Activated T-helper 9 cell treated with anti-CD3 and anti-CD28 coated beads, Interleukin-2, amount 50 U/mL, for 16 hours (primary cell): ENCODE measurements at regions not wholly inside any gene's neighbourhood (a gene's known extent, or its start where the extent isn't known, plus 50 kb on each side); places are given as distances from the start of the nearest gene placed in this dataset.
A peak's percentile ranks its signal among the peaks of the same experiment; 100 is the strongest.
"Not testable (repeated sequence)": the region's sequence is repeated elsewhere in the genome, so short reads cannot be mapped to it uniquely, and the experiment has no call there.

Experiments used
- DNase-seq: peaks from one replicate; pipeline ENCODE4 v3.0.0-alpha.2; 2020; ENCODE audit warnings: low read depth

GRCh38 chr10:8310930-8311329 is 256.4 kb downstream of the GATA3 start:
- DNase-seq = no peak

- DNase-seq = no peak
Observed at GRCh38 chr10:8311526-8312070, 257.1 kb downstream of the GATA3 start.

- no peak for DNase-seq
Observed at GRCh38 chr10:8312079-8312478, 257.6 kb downstream of the GATA3 start.

- no peak for DNase-seq
Observed at GRCh38 chr10:8312781-8313180, 258.3 kb downstream of the GATA3 start.

GRCh38 chr10:8314486-8314885 is 260.0 kb downstream of the GATA3 start:
- no peak for DNase-seq

- DNase-seq = no peak
Observed at GRCh38 chr10:8315619-8316021, 261.1 kb downstream of the GATA3 start.

- no peak for DNase-seq
Observed at GRCh38 chr10:8316284-8316683, 261.8 kb downstream of the GATA3 start.

GRCh38 chr10:8318429-8318828 is 263.9 kb downstream of the GATA3 start:
- DNase-seq = not testable (repeated sequence)

GRCh38 chr10:8318956-8319355 is 264.5 kb downstream of the GATA3 start:
- DNase-seq = no peak

GRCh38 chr10:8319704-8320103 is 265.2 kb downstream of the GATA3 start:
- no peak for DNase-seq

- DNase-seq = no peak
Observed at GRCh38 chr10:8321990-8322389, 267.5 kb downstream of the GATA3 start.

GRCh38 chr10:8323428-8324054 is 269.1 kb downstream of the GATA3 start:
- DNase-seq = no peak

GRCh38 chr10:8325024-8325980 is 270.8 kb downstream of the GATA3 start:
- no peak for DNase-seq

GRCh38 chr10:8326396-8327139 is 272.1 kb downstream of the GATA3 start:
- DNase-seq = no peak

- no peak for DNase-seq
Observed at GRCh38 chr10:8327140-8327423, 272.6 kb downstream of the GATA3 start.

GRCh38 chr10:8331387-8331786 is 276.9 kb downstream of the GATA3 start:
- no peak for DNase-seq

- peak; percentile 74 for DNase-seq
Observed at GRCh38 chr10:8331896-8332729, 277.6 kb downstream of the GATA3 start.

- DNase-seq = no peak
Observed at GRCh38 chr10:8332730-8333111, 278.2 kb downstream of the GATA3 start.

GRCh38 chr10:8334631-8335030 is 280.1 kb downstream of the GATA3 start:
- DNase-seq = no peak

GRCh38 chr10:8336629-8337331 is 282.3 kb downstream of the GATA3 start:
- no peak for DNase-seq

- no peak for DNase-seq
Observed at GRCh38 chr10:8337332-8337651, 282.8 kb downstream of the GATA3 start.
